ENCODE measurements at regions not wholly inside any gene's neighbourhood (a gene's known extent, or its start where the extent isn't known, plus 50 kb on each side); places are given as distances from the start of the nearest gene placed in this dataset.

DNA sequence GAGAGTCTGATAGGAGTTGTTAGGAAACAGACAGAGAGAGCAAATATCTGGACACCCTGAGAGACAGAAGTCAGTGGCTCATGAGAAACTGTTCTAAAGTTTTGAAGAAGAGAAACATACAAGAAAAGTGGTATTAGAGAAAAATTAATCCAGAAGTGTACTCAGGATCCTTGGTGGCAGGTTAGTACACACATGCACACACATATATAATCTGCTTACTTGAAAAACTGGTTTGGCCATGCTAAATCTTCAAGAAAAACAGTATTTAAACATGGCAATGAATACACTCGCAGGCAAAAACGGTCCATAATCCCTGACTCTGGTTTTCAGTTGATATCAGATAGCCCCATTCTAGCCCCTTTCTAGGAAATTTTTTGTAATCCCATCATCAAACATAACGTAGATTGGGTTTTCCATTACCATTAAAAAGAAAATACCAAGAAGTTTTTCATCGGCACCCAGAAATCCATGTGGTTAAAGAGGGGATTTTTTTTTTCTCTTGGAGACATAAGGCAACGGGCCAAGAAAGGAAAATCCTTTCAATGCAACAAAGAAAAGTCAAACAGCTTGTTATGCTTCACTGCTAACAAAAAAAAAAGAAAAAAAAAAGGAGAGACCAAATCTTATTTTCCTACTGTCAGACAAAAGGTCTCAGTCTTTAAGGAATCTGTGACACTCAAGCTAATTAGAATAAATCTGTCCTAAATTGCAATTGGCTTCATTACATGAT is 178.0 kb upstream of the MIR17HG start:
- POLR2A ChIA-PET = interaction anchor here (0.6 kb wide), 1 partner anchor 66 kb away, joined by 3 read pairs; no protein-coding TSS in a partner anchor
- no peak overlapping the region for H3K27ac ChIP-seq (ENCODE audit: extremely low read depth, low read depth, low read length)
- no peaks in the 10 kb centered on the region; a peak in 1 of 5 replicates for H3K27me3 ChIP-seq (ENCODE audit: control insufficient read depth in 2 of 2, insufficient read depth in 2 of 2, low read length in 2 of 2)
- FAIRE-seq (no peak), DNase-seq (ENCODE audit: extremely low read depth in 1 of 4, low spot score in 3 of 4) (no peak), ATAC-seq (no peak)
- CTCF ChIA-PET (ENCODE audit: low intra/inter-chr PET ratio) = no interaction called here
- TF ChIP-seq XRCC3 (IDR thresholded peaks at IDR 0.05) = no peak
- peak; percentile 16 for TF ChIP-seq PRPF4 (IDR thresholded peaks at IDR 0.05; ENCODE audit: insufficient read depth, low read depth, low read length, poor library complexity, severe bottlenecking)
- no peak for TF ChIP-seq NR2C1 (IDR thresholded peaks at IDR 0.05)
- TF ChIP-seq NR2C1 (tag; IDR thresholded peaks at IDR 0.05) = no peak
- 0 out of 2 replicates have a peak, but pooled peaks have one; percentile 2 for TF ChIP-seq ZFX (CRISPR knock-in tag; IDR thresholded peaks at IDR 0.05)
- TF ChIP-seq, protein P1, sequence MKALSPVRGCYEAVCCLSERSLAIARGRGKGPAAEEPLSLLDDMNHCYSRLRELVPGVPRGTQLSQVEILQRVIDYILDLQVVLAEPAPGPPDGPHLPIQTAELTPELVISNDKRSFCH (CRISPR knock-in tag; IDR thresholded peaks at IDR 0.05) = 0 out of 2 replicates have a peak, but pooled peaks have one; percentile 32
- TF ChIP-seq, protein P1 (tag; IDR thresholded peaks at IDR 0.05) = no peak
- no peak overlapping the region for H3K4me2 ChIP-seq (ENCODE audit: insufficient read depth, low read length)
- no peak overlapping the region for H2AFZ ChIP-seq (ENCODE audit: low read depth, low read length)
- BruUV-seq (replicated peaks) = no TSS peak
- H4K20me1 ChIP-seq (replicated peaks; ENCODE audit: control insufficient read depth, insufficient read depth, low read length) = no peaks in the 10 kb centered on the region
- in situ Hi-C loops (cut with MboI) = no loop called here
- no peaks in the 10 kb centered on the region for H3K36me3 ChIP-seq (ENCODE audit: control insufficient read depth, insufficient read depth, low read length)
- no peaks in the 10 kb centered on the region for H3K4me1 ChIP-seq (replicated peaks in 1 of 2; ENCODE audit: control insufficient read depth in 2 of 2, insufficient read depth in 2 of 2, low read length in 2 of 2)
- intact Hi-C loops (cut with micrococcal nuclease) = loop anchor here (5.0 kb wide), 1 partner anchor 48 kb away; no protein-coding TSS in a partner anchor
- no peaks in the 10 kb centered on the region for H3K9me1 ChIP-seq (ENCODE audit: control insufficient read depth, insufficient read depth, low read length)
- no peaks in the 10 kb centered on the region for H3K79me2 ChIP-seq (ENCODE audit: control insufficient read depth, insufficient read depth, low read length)
- H3K9me3 ChIP-seq (replicated peaks; ENCODE audit: control insufficient read depth, insufficient read depth, low read depth, low read length) = no peaks in the 10 kb centered on the region
- no peak overlapping the region for H3K9ac ChIP-seq (ENCODE audit: insufficient read depth in 1 of 2, low read depth in 2 of 2, low read length in 2 of 2)
- WGBS (ENCODE audit: insufficient coverage, low coverage, missing lambda C conversion rate) = 0% methylated on average over 5 of the region's 5 CpGs
- no peak overlapping the region for H3K4me3 ChIP-seq

Data from K562 (cell line).